Endometrium (tissue), 2 donors: ENCODE measurements at regions not wholly inside any gene's neighbourhood (a gene's known extent, or its start where the extent isn't known, plus 50 kb on each side); places are given as distances from the start of the nearest gene placed in this dataset.
"Not testable (repeated sequence)": the region's sequence is repeated elsewhere in the genome, so short reads cannot be mapped to it uniquely, and the experiment has no call there.

Experiments used
- FAIRE-seq: peaks from 2 replicates; lab custom pipeline; 2012; peaks lifted over from hg19 to GRCh38; lab: Jason Lieb, UNC
- donor health status: control.
- donor health status: control.

DNA sequence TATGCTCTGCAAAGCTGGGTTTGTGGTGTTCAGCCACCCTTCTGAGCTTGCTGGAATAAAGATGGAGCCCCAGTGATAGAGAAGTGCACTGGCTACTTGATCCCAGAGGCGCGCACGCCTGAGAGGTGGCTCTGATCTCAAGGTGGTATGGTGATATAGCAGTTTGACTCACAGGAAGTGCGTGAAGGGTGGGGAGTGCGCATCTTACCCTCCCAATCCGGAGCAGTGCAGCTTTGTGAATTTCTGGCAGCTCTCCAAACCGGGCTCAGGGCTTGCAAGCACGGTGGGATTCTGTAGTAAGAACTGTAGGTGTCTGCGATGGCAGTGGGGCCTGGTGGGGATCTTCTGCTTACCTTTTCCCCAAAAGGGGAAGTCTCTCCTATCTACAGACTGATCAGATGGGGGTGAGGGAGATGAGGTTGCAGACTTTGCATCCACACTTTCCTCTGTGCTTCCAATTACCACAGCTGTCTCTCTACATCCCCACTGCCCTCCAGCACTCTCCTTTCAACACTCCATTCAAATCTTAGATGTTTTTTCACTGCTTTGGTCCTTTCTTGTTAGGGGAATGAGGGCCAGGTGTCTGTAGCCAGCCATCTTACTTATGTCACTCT is 197.4 kb upstream of the SLC38A2 start:
- no peak for FAIRE-seq

DNA sequence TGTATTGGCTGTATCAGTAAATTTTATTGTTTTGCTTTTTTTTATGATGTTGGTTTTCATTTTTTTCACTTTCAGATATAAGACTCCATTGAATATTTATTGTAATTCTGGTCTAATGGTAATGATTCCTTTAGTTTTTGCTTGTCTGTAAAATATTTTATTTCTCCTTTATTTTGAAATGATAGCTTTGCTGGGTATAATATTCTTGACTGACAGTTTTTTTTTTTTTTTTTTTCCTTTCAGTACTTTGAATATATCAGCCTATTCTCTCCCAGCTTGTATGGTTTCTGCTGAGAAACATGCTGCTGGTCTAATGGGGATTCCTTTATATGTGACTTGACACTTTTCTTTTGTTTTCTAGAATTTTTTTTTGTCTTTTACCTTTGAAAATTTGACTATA is 195.1 kb upstream of the SLC38A2 start:
- no peak for FAIRE-seq

DNA sequence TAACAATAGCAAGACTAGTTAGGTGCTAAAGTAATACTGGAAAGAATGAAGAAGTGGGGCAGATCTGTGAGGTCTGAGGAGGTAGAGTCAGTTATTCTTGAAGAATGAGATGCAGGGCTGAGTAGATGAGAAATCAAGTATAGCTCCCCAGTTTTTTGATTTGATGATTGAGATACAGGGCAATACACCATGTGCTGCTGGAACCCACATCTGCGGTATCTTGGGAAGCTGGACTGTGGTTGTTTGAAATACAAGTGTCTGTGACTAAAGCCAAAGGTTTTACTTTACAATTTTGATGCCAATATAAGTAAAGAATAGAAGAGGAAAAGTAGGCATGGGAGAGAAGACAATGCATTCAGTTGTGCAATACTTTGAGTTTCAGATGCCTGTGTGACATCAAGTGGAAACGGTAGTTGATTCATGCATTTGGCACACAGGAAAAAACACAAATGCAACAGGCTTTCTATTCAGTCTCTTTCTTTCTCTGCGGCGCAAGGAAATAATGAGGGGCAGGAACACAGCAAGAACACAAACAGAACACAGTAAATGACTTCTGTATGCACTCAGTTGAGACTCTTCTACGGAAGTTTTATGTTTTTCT is 190.2 kb upstream of the SLC38A2 start:
- FAIRE-seq, result no peak

- not testable (repeated sequence) for FAIRE-seq
Measured at GRCh38 chr12:46561769-46562624, 189.4 kb upstream of the SLC38A2 start.

DNA sequence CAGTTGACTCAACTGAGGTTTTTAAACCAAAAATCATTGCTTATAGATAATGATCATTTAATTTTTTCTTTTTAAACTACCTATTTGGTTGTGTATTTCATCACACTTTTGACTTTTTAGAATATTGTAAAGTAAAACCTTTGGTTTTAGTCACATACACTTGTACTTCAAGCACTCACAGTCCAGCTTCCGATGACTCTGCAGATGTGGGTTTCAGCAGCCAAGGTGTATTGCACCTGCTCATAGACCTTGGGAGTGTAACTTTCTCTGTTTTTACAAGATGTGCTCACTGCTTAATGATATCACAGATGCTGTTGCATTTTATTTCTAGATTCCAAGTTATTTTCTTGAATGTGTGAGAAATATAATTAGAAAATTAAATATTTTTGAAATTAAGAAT is 188.3 kb upstream of the SLC38A2 start:
- no peak for FAIRE-seq

GRCh38 chr12:46560089-46560488 is 187.5 kb upstream of the SLC38A2 start:
- FAIRE-seq, result no peak

DNA sequence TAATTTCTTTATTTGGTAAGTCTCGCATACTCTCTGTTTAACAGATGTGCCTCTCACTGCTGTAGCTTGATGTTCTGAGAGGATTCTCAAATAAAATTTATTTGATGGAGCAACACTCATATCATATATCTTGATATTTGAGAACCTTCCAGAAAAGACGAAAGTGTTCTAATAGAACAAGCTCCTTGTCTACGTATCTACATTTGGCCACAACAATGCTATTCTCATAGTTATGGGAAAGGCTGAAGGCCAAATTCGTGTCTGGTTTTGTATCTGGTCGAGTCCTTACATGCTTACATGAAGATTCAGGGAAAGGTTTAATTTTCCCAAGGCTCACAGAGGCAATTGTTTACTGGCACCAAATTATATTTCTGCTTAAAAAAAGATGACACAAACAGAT is 186.7 kb upstream of the SLC38A2 start:
- FAIRE-seq, result peak; percentile 15

DNA sequence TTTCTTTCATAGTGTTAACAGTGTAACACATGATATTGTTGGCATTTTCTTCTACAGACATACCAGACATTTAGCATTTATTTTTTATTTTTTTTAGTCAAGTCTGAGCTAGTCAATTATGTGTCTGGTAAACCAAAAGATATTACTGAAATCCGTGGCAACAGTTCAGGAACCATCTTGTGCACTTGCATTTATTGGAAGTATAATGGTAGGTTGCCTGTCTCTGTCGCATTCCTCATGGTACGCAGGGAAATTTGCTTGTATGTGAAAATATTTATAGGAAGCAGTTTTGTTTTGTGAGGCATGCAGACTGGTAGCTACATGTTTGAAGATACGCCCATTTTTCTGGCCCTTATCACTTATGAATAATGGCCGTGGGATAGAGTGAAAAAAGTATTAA is 186.1 kb upstream of the SLC38A2 start:
- FAIRE-seq, result no peak

DNA sequence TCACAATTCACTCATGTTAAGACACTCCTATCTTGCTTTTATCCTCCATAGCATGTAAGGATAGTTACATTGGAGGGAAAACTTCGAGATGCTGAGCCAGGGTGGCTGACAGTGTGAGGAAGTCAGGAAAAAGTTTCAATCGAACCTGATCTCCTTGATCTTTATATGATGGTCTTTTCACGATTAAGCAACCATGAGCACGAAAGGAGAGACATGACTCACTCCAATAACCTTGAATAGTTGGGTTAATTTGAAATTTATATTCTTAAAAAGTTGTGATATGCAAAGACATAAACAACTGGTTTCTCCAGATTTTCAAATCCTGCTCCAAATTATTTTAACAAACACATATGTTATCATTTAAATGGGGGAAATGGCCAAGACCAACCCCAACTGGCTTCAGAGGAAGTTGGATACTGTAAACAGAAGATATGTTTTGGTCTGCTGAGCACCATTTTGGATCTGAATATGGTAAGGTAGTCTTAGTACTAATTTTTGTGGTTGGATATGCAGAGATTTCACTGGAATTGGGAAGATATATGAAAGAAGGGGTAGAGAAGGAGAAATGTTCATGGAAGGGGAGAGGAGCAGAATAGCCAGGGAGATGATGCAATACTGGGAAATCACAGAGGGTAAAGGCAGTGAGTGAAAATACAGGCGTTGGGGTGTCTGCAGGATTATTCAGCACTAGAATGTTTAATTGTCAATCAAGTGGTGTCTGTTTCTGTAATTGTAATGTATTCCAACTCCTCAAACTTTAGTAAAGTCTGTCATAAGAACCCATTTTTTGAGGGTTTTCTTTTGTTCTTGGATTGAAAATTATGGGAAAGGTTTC is 185.2 kb upstream of the SLC38A2 start:
- FAIRE-seq, result no peak

DNA sequence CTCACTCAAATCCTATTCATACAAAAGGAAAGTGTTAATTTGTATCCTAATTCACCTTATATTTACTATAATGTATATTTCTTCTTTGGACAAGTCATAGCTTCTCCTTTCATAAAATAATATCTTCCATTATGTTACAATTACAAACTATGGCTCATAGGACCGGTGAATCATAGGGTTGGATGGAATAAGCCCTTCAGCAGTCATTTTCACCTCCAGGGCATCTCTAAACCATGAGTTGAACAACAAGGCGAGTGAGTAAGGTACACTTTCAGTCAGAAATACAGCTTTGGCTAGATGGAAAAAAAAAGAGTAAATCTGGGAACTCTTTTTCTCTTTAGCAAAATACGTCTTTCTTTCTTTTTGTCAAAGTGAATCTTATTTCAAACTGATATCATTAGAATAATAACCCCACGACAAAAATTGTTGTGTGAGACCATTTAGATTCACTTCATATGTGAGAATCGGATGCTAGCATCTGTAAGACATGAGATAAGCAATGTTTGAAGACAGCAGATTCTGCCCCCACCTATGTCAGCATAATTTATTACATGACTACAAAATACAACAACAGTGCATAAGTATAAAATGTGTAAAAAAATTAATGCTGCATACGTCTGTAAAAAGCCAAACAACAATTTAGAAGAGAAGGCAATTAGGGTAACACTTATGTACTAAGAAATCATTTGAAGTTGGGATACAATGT is 184.4 kb upstream of the SLC38A2 start:
- no peak for FAIRE-seq

- no peak for FAIRE-seq
Measured at GRCh38 chr12:46556105-46556559, 183.6 kb upstream of the SLC38A2 start.

- FAIRE-seq, result peak; percentile 96
Measured at GRCh38 chr12:46555406-46555852, 182.9 kb upstream of the SLC38A2 start.

- peak; percentile 93 for FAIRE-seq
Measured at GRCh38 chr12:46554460-46554859, 181.9 kb upstream of the SLC38A2 start.

DNA sequence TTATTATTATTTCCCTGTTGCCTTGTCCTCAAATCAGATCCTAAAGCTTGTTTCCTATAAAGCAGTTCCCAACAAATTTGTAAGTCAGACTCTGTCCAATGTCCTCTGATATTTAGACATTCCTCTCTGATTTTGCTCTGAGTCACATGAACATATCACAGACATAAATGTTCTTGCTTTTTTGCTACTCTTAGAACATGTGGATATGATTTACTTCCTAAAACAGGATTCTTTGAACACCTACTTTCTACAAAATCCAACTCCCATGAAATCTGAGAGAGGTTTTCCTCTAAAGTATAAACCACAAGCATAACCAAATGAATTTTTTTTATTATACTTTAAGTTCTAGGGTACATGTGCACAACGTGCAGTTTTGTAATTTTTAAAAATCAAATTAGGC is 181.3 kb upstream of the SLC38A2 start:
- peak; percentile 66 for FAIRE-seq

GRCh38 chr12:46553266-46553665 is 180.7 kb upstream of the SLC38A2 start:
- FAIRE-seq, result no peak

DNA sequence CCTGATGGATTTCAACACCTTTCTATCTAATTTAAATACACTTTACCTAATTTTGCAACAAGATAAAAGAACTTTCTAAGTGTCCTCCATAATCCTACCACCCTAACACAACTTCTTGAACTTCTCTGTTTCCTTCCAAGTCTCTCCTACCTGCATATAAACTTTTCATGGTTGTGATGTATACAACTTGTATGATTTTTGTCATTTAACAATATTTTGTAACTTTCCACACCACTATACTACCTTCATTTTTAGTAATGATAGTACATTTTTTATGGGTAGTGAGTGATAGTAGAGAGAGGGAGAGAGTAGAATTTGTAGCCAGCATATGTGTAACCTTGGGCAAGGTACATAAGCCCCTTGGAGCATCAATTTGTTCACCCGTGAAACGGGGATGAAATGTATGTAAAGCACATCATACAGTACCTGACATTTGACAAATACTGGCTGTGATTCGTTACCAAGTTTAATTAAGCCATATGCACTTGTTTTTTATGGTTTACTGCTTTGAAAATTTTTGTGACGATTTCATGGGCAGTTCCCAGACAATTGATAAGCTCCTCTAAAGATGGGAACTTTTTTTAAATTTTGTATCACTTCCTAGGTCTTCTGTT is 177.8 kb upstream of the SLC38A2 start:
- no peak for FAIRE-seq

DNA sequence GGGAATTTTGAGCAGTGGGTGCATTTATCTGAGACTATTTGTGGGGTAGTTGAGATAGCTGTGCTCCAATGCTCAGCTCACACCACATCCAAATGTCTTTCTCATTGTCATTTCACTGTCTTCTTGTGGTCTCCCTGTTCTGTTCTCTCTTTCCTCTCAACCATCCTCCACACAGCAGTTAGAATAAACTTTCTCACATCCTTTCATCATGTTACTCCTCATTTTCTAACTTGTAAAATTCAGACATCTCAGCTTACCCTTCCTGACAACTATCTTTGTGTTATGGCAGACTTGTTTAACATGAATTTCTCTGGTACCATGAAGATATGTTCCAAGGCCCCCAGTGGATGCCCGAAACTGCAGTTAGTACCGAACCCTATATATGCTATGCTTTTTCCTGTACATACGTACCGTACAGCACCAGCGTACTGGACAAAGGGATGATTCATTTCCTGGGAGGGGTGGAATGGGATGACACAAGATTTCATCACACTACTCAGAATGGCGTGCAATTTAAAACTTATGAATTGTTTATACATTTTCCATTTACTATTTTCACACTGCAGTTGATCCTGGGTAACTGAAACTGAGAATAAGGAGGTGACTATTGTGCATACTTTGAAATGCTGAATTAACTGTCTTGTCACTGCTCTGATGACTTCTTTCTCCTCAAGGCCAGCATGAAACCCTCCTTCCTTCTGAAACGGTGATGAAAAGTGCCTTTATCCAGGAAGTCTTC is 177.1 kb upstream of the SLC38A2 start:
- no peak for FAIRE-seq

DNA sequence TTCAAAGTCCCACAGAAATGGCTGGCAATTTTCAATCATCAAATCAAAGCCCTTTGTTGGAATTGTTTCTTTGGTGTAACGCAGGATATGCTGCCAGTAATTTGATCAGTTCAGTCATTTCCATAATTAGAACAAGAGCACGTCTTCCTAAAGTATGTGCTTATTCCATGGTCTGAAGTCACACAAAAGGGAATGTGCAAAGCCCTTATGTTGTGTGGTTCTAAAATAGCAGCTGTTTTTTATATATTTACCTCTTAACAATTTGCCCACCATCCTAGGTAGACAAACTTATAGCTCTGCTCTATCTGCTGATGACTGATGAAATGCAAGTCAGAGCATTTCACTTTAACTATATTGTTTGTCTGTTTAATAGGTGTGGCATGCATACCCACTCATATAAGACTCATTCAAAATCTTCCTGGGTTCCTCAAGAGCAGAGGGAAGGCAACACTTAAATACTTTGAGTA is 176.1 kb upstream of the SLC38A2 start:
- no peak for FAIRE-seq

DNA sequence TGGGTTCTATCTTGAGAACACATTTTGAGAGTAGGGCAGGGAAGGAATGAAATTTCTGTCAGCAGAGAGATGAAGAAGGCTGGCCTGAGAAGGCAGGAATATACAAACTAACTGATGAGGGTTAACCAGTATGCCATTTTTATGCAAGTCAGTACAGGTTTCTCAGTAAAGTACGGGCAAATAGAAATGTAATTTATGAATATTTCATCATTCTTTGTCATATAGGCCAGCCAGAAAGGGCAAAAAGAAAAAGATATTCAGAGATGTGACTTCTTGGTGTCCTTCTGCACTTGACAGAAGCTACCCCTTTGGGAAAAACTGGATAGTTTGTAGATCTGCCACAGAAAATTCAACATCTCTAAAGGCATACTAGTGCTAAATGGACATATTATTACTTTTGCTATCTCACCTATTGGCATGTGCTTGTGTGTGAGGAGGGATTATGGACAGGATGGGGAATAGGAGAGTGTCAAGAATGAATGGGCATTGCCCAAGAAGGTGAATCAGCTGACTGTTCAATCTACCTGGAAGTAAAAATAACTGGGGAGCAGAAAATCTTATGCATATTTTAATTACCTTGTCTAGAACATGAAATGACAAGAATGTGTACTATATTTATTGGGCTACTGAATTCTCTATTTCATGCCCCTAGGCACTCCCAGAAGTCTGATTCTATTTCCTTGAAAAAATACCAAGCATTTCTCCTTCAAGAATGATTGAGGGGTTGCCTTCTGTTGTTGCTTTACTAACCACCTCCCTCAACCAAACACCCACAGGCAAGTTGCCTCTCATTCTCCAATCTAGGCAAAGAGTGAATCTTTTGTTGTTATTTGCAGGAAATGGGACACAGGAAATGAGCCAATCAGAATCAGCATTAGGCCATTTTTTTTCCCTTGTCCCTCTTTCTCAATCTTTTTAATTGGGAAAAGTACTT is 175.1 kb upstream of the SLC38A2 start:
- no peak for FAIRE-seq
